Keratinocyte (primary cell): ENCODE measurements at regions not wholly inside any gene's neighbourhood (a gene's known extent, or its start where the extent isn't known, plus 50 kb on each side); places are given as distances from the start of the nearest gene placed in this dataset.
"Not testable (repeated sequence)": the region's sequence is repeated elsewhere in the genome, so short reads cannot be mapped to it uniquely, and the experiment has no call there.

Experiments used
- DNase-seq: peaks from one replicate; pipeline ENCODE4 v3.0.0-alpha.2; 2011; ENCODE audit warnings: low read depth, missing footprints, low spot score
- FAIRE-seq: peaks from 2 replicates; lab custom pipeline; 2011; peaks lifted over from hg19 to GRCh38; lab: Jason Lieb, UNC
- H2AFZ ChIP-seq: 2 replicates; pipeline ENCODE4 v1.6.0; 2012; ENCODE audit warnings: low read length, control low read depth, inconsistent platforms; ENCODE audit not compliant: control insufficient read depth
- H3K27ac ChIP-seq: 2 replicates; pipeline ENCODE4 v1.5.1; 2011; ENCODE audit warnings: low read length; ENCODE audit not compliant: control insufficient read depth, insufficient read depth
- H3K27me3 ChIP-seq: 3 replicates; pipeline ENCODE4 v1.6.0; 2011; ENCODE audit warnings: low read length; ENCODE audit not compliant: control insufficient read depth, insufficient read depth; ENCODE audit errors: extremely low read depth
- H3K36me3 ChIP-seq, 2 experiments: 2 replicates in 1 of 2; 3 replicates in 1 of 2; pipeline ENCODE4 v1.5.1; 2011; ENCODE audit warnings: low read length in 2 of 2, mild to moderate bottlenecking in 1 of 2; ENCODE audit not compliant: control insufficient read depth in 2 of 2, insufficient read depth in 2 of 2; ENCODE audit errors: extremely low read depth in 1 of 2
- H3K4me1 ChIP-seq: 3 replicates; pipeline ENCODE4 v1.5.1; 2011; ENCODE audit warnings: low read length; ENCODE audit not compliant: control insufficient read depth, insufficient read depth; ENCODE audit errors: extremely low read depth
- H3K4me2 ChIP-seq: 3 replicates; pipeline ENCODE4 v1.6.0; 2011; ENCODE audit warnings: low read depth, low read length; ENCODE audit not compliant: control insufficient read depth, insufficient read depth; ENCODE audit errors: extremely low read depth
- H3K4me3 ChIP-seq, 3 experiments: fragments of 200-600 bp in 1 of 3; sonication (generic) in 1 of 3; 2 replicates in 2 of 3; 3 replicates in 1 of 3; pipeline ENCODE4 v1.5.1; 2011 to 2016; ENCODE audit warnings: low read length in 3 of 3, mild to moderate bottlenecking in 3 of 3, control low read depth in 2 of 3, inconsistent platforms in 1 of 3, low read depth in 1 of 3, mixed read lengths in 1 of 3, mixed run types in 1 of 3, moderate library complexity in 1 of 3; ENCODE audit not compliant: control insufficient read depth in 2 of 3, insufficient read depth in 2 of 3; ENCODE audit errors: extremely low read depth in 1 of 3
- H3K79me2 ChIP-seq: 2 replicates; pipeline ENCODE4 v1.6.0; 2012; ENCODE audit warnings: low read length; ENCODE audit not compliant: control insufficient read depth, insufficient read depth
- H3K9ac ChIP-seq: 3 replicates; pipeline ENCODE4 v1.6.0; 2011; ENCODE audit warnings: low read length; ENCODE audit not compliant: control insufficient read depth, insufficient read depth; ENCODE audit errors: extremely low read depth
- H3K9me1 ChIP-seq: 3 replicates; pipeline ENCODE4 v1.6.0; 2011; ENCODE audit warnings: low read length; ENCODE audit not compliant: control insufficient read depth, insufficient read depth; ENCODE audit errors: extremely low read depth
- H3K9me3 ChIP-seq: 2 replicates; pipeline ENCODE4 v1.5.1; 2012; ENCODE audit warnings: low read depth, low read length; ENCODE audit not compliant: control insufficient read depth
- H4K20me1 ChIP-seq: 3 replicates; pipeline ENCODE4 v1.6.0; 2011; ENCODE audit warnings: low read length; ENCODE audit not compliant: control insufficient read depth, insufficient read depth; ENCODE audit errors: extremely low read depth
- dilution Hi-C: fragments of 300-500 bp; cut with MboI; formaldehyde crosslinking; loops from one replicate; pipeline ENCODE4 v1.7.0; 2020; ENCODE audit warnings: low sequenced_read_pairs; ENCODE audit not compliant: extremely low pct_ligation_motif_present

DNA sequence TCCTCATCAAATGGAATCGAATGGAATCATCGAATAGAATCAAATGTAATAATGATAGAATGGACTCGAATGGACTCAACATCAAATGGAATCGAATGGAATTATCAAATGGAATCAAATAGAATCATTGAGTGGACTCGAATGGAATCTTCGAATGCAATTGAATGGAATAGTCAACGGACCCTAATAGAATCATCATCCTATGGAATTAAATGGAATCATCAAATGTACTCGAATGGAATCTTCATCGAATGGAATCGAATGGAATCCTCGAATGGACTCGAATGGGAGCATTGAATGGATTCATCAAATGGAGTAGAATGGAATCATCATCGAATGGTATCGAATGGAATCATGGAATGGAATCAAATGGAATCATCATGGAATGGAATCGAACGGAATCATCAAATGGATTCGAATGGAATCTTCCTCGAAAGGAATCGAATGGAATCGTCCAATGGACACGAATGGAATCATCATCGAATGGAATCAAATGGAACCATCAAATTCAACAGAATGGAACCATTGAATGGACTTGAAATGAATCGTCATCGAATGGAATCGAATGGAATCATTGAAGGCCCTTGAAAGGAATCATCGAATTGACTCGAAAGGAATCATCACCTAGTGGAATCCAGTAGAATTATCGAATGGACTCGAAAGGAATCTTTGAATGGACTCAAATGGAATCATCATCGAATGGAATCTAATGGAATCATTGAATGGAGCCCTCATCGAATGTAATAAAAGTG is 224.9 kb downstream of the SHCBP1 start:
- H3K4me3 ChIP-seq, H3K79me2 ChIP-seq, H3K9me1 ChIP-seq, H4K20me1 ChIP-seq, H3K9me3 ChIP-seq, H3K9ac ChIP-seq, H3K27ac ChIP-seq, H3K27me3 ChIP-seq, FAIRE-seq, H3K36me3 ChIP-seq, DNase-seq, H3K4me1 ChIP-seq, dilution Hi-C loops, H2AFZ ChIP-seq, H3K4me2 ChIP-seq: not testable (repeated sequence)

DNA sequence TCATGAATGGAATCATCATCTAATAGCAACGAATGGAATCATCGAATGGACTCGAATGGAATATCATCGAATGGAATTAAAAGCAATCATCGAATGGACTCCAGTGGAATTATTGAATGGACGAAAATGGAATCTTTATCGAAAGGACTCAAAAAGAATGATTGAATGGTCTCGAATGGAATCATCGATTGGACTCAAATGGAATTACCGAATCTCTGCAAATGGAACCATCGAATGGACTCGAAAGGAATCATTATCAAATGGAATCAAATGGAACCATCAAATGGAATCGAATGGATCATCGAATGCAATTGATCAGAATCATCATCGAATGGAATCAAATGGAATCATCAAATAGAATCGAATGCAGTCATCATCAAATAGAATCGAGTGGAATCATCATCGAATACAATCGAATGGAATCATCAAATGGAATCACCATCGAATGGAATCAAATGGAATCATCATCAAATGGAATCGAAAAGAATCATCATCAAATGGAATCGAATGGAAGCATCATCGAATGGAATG is 225.7 kb downstream of the SHCBP1 start:
- DNase-seq: peak; percentile 48
- H3K27ac ChIP-seq, dilution Hi-C loops, H3K4me2 ChIP-seq, H3K9me3 ChIP-seq, H3K9me1 ChIP-seq, FAIRE-seq, H3K36me3 ChIP-seq, H3K4me1 ChIP-seq, H3K27me3 ChIP-seq, H2AFZ ChIP-seq, H3K4me3 ChIP-seq, H3K79me2 ChIP-seq, H4K20me1 ChIP-seq, H3K9ac ChIP-seq: not testable (repeated sequence)

DNA sequence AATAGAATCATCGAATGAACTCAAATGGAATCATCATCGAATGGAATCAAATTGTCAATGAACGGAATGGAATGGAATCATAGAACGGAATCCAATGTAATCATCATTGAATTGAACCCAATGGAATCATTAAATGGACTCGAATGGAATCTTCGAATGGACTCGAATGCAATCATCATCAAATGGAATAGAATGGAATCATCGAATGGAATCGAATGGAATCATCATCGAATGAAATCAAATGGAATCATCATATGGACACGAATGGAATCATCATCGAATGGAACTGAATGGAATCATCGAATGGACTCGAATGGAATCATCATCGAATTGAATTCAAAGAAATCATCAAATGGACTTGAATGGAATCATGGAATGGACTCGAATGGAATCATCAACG is 226.2 kb downstream of the SHCBP1 start:
- H3K27ac ChIP-seq, H3K79me2 ChIP-seq, H3K9ac ChIP-seq, H4K20me1 ChIP-seq, H3K9me3 ChIP-seq, H3K4me1 ChIP-seq, H3K4me3 ChIP-seq, dilution Hi-C loops, FAIRE-seq, H3K36me3 ChIP-seq, H3K27me3 ChIP-seq, H2AFZ ChIP-seq, H3K9me1 ChIP-seq, H3K4me2 ChIP-seq, DNase-seq: not testable (repeated sequence)

DNA sequence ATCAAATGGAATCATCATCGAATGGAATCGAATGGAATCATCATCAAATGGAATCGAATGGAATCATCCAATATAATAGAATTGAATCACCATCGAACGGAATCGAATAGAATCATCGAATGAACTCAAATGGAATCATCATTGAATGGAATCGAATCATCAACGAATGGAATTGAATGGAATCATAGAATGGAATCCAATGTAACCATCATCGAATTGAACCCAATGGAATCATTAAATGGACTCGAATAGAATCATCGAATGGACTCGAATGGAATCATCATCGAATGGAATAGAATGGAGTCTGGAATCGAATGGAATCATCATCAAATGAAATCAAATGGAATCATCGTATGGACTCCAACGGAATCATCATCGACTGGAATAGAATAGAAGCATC is 227.0 kb downstream of the SHCBP1 start:
- H3K27ac ChIP-seq, H2AFZ ChIP-seq, FAIRE-seq, H3K27me3 ChIP-seq, H3K9me3 ChIP-seq, H3K4me2 ChIP-seq, H3K36me3 ChIP-seq, dilution Hi-C loops, H3K9me1 ChIP-seq, H3K9ac ChIP-seq, DNase-seq, H3K4me3 ChIP-seq, H4K20me1 ChIP-seq, H3K4me1 ChIP-seq, H3K79me2 ChIP-seq: not testable (repeated sequence)

DNA sequence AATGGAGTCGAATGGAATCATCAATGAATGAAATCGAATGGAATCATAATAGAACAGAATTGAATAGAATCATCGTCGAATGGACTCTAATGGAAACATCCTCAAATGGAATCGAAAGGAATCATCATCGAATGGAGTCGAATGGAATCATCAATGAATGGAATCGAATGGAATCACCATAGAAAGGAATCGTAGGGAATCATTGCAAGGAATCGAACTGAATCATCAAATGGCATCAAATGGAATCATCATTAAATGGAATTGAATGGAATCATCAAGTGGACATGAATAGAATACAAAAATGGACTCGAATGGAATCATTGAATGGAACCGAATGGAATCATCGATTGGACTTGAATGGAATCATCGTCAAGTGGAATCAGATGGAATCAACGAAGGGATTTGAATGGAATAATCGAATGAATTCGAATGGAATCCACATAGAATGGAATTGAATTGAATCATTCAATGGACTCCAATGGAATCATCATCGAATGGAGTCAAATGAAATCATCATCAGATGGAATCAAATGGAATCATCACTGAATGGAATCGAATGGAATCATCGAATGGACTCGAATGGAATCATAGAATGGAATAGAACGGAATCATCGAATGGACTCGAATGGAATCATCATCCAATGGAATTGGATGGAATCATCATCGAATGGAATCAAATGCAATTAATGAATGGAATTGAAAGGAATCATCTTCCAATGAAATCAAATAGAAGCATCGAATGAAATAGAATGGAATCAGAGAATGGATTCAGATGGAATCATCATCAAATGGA is 228.1 kb downstream of the SHCBP1 start:
- dilution Hi-C loops, H3K9me3 ChIP-seq, H3K4me2 ChIP-seq, H3K36me3 ChIP-seq, H3K79me2 ChIP-seq, H3K27me3 ChIP-seq, H3K4me3 ChIP-seq, H2AFZ ChIP-seq, H4K20me1 ChIP-seq, H3K9ac ChIP-seq, H3K9me1 ChIP-seq, H3K27ac ChIP-seq, FAIRE-seq, H3K4me1 ChIP-seq: not testable (repeated sequence)
- DNase-seq: peak; percentile 56
